GM23338 (cell line): ENCODE measurements at regions not wholly inside any gene's neighbourhood (a gene's known extent, or its start where the extent isn't known, plus 50 kb on each side); places are given as distances from the start of the nearest gene placed in this dataset.

ENCODE experiments used
- ATAC-seq: fragments of 200-7000 bp; cut with Tn5 transposase; 3 replicates; pipeline ENCODE4 v1.9.1; 2020
- DNase-seq: peaks from one replicate; pipeline ENCODE4 v3.0.0-alpha.2; 2015; ENCODE audit warnings: low spot score
- H2AFZ ChIP-seq: fragments of 200-600 bp; sonication (generic); 2 replicates; pipeline ENCODE4 v1.8.0; 2016; ENCODE audit warnings: antibody characterized with exemption, mild to moderate bottlenecking, moderate library complexity
- H3F3A ChIP-seq: fragments of 200-600 bp; sonication (generic); replicated peaks from 2 replicates; pipeline ENCODE4 v1.8.0; 2017; ENCODE audit warnings: antibody characterized with exemption, mixed run types, low read depth
- H3K27ac ChIP-seq: fragments of 200-600 bp; sonication (generic); 2 replicates; pipeline ENCODE4 v1.6.1; 2016; ENCODE audit warnings: low read depth
- H3K27me3 ChIP-seq: fragments of 200-600 bp; sonication (generic); 2 replicates; pipeline ENCODE4 v1.8.0; 2016; ENCODE audit warnings: mild to moderate bottlenecking, mixed run types, moderate library complexity; ENCODE audit not compliant: insufficient read depth
- H3K36me3 ChIP-seq: fragments of 200-600 bp; sonication (generic); 2 replicates; pipeline ENCODE4 v1.8.0; 2016; ENCODE audit warnings: mild to moderate bottlenecking; ENCODE audit not compliant: insufficient read depth
- H3K4me1 ChIP-seq: fragments of 200-600 bp; sonication (generic); 2 replicates; pipeline ENCODE4 v1.8.0; 2016; ENCODE audit warnings: mild to moderate bottlenecking, moderate library complexity; ENCODE audit not compliant: insufficient read depth
- H3K4me2 ChIP-seq: fragments of 200-600 bp; sonication (generic); 2 replicates; pipeline ENCODE4 v1.7.1; 2017; ENCODE audit warnings: mixed run types
- H3K4me3 ChIP-seq: fragments of 200-600 bp; sonication (generic); 2 replicates; pipeline ENCODE4 v1.6.1; 2016; ENCODE audit warnings: mixed run types
- H3K79me2 ChIP-seq: fragments of 200-600 bp; sonication (generic); replicated peaks from 2 replicates; pipeline ENCODE4 v1.8.0; 2017; ENCODE audit warnings: mild to moderate bottlenecking; ENCODE audit not compliant: insufficient read depth
- H3K9me2 ChIP-seq: fragments of 200-600 bp; sonication (generic); 2 replicates; pipeline ENCODE4 v1.8.0; 2017; ENCODE audit not compliant: insufficient read depth
- H4K20me1 ChIP-seq: fragments of 200-600 bp; sonication (generic); replicated peaks from 2 replicates; pipeline ENCODE4 v1.8.0; 2017; ENCODE audit warnings: mild to moderate bottlenecking; ENCODE audit not compliant: insufficient read depth
- H3K27ac Mint-ChIP-seq: 2 replicates; pipeline ENCODE4 v1.8.0; 2020; ENCODE audit warnings: inconsistent platforms, mild to moderate bottlenecking, moderate library complexity, mixed read lengths
- H3K27me3 Mint-ChIP-seq: 3 replicates; pipeline ENCODE4 v1.8.0; 2022; ENCODE audit warnings: low read depth, mild to moderate bottlenecking, moderate library complexity, mixed read lengths, inconsistent platforms; ENCODE audit not compliant: insufficient read depth, poor library complexity
- H3K36me3 Mint-ChIP-seq: 3 replicates; pipeline ENCODE4 v1.8.0; 2021; ENCODE audit warnings: low read depth, mild to moderate bottlenecking, inconsistent platforms, moderate library complexity, mixed read lengths
- H3K4me1 Mint-ChIP-seq: 3 replicates; pipeline ENCODE4 v1.8.0; 2020; ENCODE audit warnings: mild to moderate bottlenecking, inconsistent platforms, mixed read lengths
- H3K4me3 Mint-ChIP-seq: 3 replicates; pipeline ENCODE4 v1.8.0; 2021; ENCODE audit warnings: moderate library complexity, mild to moderate bottlenecking, inconsistent platforms, mixed read lengths
- H3K9me3 Mint-ChIP-seq: 3 replicates; pipeline ENCODE4 v1.8.0; 2020; ENCODE audit warnings: moderate library complexity, mild to moderate bottlenecking, inconsistent platforms, mixed read lengths
- CREB1 ChIP-seq: fragments of 250-450 bp; sonication (Bioruptor Pico); IDR thresholded peaks from 2 replicates; pipeline ENCODE4 v1.5.0; 2020; ENCODE audit warnings: low read depth, mild to moderate bottlenecking, moderate library complexity
- CTCF ChIP-seq, 2 experiments: fragments of 200-600 bp in 1 of 2; sonication (generic) in 1 of 2; conservative IDR thresholded peaks; 2 replicates each; pipeline versions ENCODE4 v1.5.1 to v1.6.1; 2016 to 2017; ENCODE audit warnings: antibody characterized with exemption in 2 of 2, low read depth in 2 of 2, mild to moderate bottlenecking in 2 of 2, moderate library complexity in 1 of 2
- ETS1 ChIP-seq: IDR thresholded peaks from 2 replicates; pipeline ENCODE4 v1.6.1; 2016; ENCODE audit warnings: antibody characterized with exemption
- EZH2 ChIP-seq: fragments of 200-600 bp; sonication (generic); IDR thresholded peaks from one replicate; pipeline ENCODE4 v1.8.0; 2017; ENCODE audit warnings: antibody characterized with exemption, mild to moderate bottlenecking, low read depth; ENCODE audit not compliant: unreplicated experiment
- EZH2phosphoT487 ChIP-seq: fragments of 200-600 bp; sonication (generic); IDR thresholded peaks from one replicate; pipeline ENCODE4 v1.8.1; 2018; ENCODE audit warnings: antibody characterized with exemption; ENCODE audit not compliant: unreplicated experiment
- JUNB ChIP-seq: IDR thresholded peaks from one replicate; pipeline ENCODE4 v1.6.1; 2016; ENCODE audit warnings: antibody characterized with exemption; ENCODE audit not compliant: unreplicated experiment
- NANOG ChIP-seq: IDR thresholded peaks from 2 replicates; pipeline ENCODE4 v1.6.1; 2016; ENCODE audit warnings: antibody characterized with exemption, borderline replicate concordance
- POLR2AphosphoS5 ChIP-seq: IDR thresholded peaks from 2 replicates; pipeline ENCODE4 v1.6.1; 2016; ENCODE audit warnings: antibody characterized with exemption, low read depth
- REST ChIP-seq: IDR thresholded peaks from one replicate; pipeline ENCODE4 v1.6.1; 2018; ENCODE audit warnings: antibody characterized with exemption; ENCODE audit not compliant: unreplicated experiment
- STAT1 ChIP-seq: IDR thresholded peaks from one replicate; pipeline ENCODE4 v1.6.1; 2016; ENCODE audit warnings: antibody characterized with exemption; ENCODE audit not compliant: unreplicated experiment
- ZNF114 ChIP-seq: fragments of 250-450 bp; sonication (Bioruptor Pico); IDR thresholded peaks from 2 replicates; pipeline ENCODE4 v1.5.0; 2020; ENCODE audit warnings: mild to moderate bottlenecking, moderate library complexity
- ZNF331 ChIP-seq: fragments of 250-450 bp; sonication (Bioruptor Pico); IDR thresholded peaks from 2 replicates; pipeline ENCODE4 v1.5.0; 2020; ENCODE audit warnings: low read depth, mild to moderate bottlenecking, moderate library complexity
- ZNF462 ChIP-seq: fragments of 250-450 bp; sonication (Bioruptor Pico); IDR thresholded peaks from 2 replicates; pipeline ENCODE4 v1.5.0; 2020; ENCODE audit warnings: mild to moderate bottlenecking, moderate library complexity

GRCh38 chr13:31399690-31400089 lies 199.9 kb downstream of the B3GLCT start:
- Histone ChIP-seq H3K79me2 (no peaks in the 10 kb centered on the region), H3K36me3 (0 out of 2 replicates have a peak, but pooled peaks cover 3% of the 10 kb centered on the region), H3K4me2 (no peak overlapping the region), H3K27ac (no peak overlapping the region), H3F3A (no peaks in the 10 kb centered on the region), H3K4me3 (no peak overlapping the region), H2AFZ (no peak overlapping the region), H3K9me2 (no peaks in the 10 kb centered on the region), H4K20me1 (no peaks in the 10 kb centered on the region), H3K27me3 (no peaks in the 10 kb centered on the region), H3K4me1 (no peaks in the 10 kb centered on the region)
- Mint-ChIP-seq H3K27me3 (no peaks in the 10 kb centered on the region), H3K27ac (no peak overlapping the region), H3K9me3 (peaks cover 15% of the 10 kb centered on the region; the same call in 2 of the 3 replicates), H3K4me1 (no peaks in the 10 kb centered on the region; the same call in 2 of the 3 replicates), H3K4me3 (no peak overlapping the region), H3K36me3 (no peaks in the 10 kb centered on the region)
- ATAC-seq = no peak
- DNase-seq = no peak
- no peak for TF ChIP-seq ZNF462 (CRISPR knock-in tag)
- TF ChIP-seq EZH2 = no peak
- TF ChIP-seq CTCF (conservative IDR thresholded peaks at IDR 0.05; ENCODE audit: low read depth in 2 of 2) = no peak
- no peak for TF ChIP-seq CREB1 (CRISPR knock-in tag)
- no peak for TF ChIP-seq POLR2AphosphoS5
- TF ChIP-seq ZNF331 (CRISPR knock-in tag) = no peak
- no peak for TF ChIP-seq NANOG
- no peak for TF ChIP-seq ETS1
- TF ChIP-seq EZH2phosphoT487 = no peak
- no peak for TF ChIP-seq JUNB
- TF ChIP-seq REST = no peak
- TF ChIP-seq ZNF114 = no peak
- no peak for TF ChIP-seq STAT1
